Mucosa of descending colon (tissue), 3 donors: ENCODE measurements at regions not wholly inside any gene's neighbourhood (a gene's known extent, or its start where the extent isn't known, plus 50 kb on each side); places are given as distances from the start of the nearest gene placed in this dataset.

Experiments
- ATAC-seq: fragments of 200-7000 bp; cut with Tn5 transposase; one replicate; pipeline ENCODE4 v1.9.1; 2020; ENCODE audit warnings: mild to moderate bottlenecking, moderate library complexity
- DNase-seq, 3 donors: peaks; one replicate each; pipeline ENCODE4 v3.0.0-alpha.2; 2020
- H3K36me3 ChIP-seq: fragments of 200-600 bp; one replicate; pipeline ENCODE4 v1.8.0; 2021; ENCODE audit warnings: low read depth, mild to moderate bottlenecking
- H3K4me1 ChIP-seq: fragments of 200-600 bp; one replicate; pipeline ENCODE4 v1.8.0; 2021; ENCODE audit warnings: low read depth, mild to moderate bottlenecking
- H3K4me3 ChIP-seq: fragments of 200-600 bp; one replicate; pipeline ENCODE4 v1.8.0; 2021; ENCODE audit warnings: mild to moderate bottlenecking
- H3K9me3 ChIP-seq: fragments of 200-600 bp; one replicate; pipeline ENCODE4 v1.8.0; 2021; ENCODE audit warnings: mild to moderate bottlenecking
- intact Hi-C, 2 donors: fragments of 100-400 bp; cut with DNase I in 1 of 2; cut with micrococcal nuclease in 1 of 2; formaldehyde crosslinking; loops; one replicate each; pipeline versions ENCODE4 v1.11.0 to v1.11.1; 2022; cut with DNase I, micrococcal nuclease
- TF ChIP-seq, protein P1 (sequence below): fragments of 200-600 bp; IDR thresholded peaks from one replicate; pipeline ENCODE4 v1.8.0; 2022; ENCODE audit warnings: antibody characterized with exemption, mild to moderate bottlenecking
- donor health status: DM: no; HTN: no; CAD: no; lungs with moderate emphysema.
- donor health status: DM: no; HTN: no; CAD: no.
- donor health status: DM: no; HTN: yes; CAD: no.

GRCh38 chr18:71673954-71674353, 870.2 kb downstream of the CBLN2 start:
- no peaks in the 10 kb centered on the region for H3K4me1 ChIP-seq
- H3K36me3 ChIP-seq: no peaks in the 10 kb centered on the region
- TF ChIP-seq, protein P1, sequence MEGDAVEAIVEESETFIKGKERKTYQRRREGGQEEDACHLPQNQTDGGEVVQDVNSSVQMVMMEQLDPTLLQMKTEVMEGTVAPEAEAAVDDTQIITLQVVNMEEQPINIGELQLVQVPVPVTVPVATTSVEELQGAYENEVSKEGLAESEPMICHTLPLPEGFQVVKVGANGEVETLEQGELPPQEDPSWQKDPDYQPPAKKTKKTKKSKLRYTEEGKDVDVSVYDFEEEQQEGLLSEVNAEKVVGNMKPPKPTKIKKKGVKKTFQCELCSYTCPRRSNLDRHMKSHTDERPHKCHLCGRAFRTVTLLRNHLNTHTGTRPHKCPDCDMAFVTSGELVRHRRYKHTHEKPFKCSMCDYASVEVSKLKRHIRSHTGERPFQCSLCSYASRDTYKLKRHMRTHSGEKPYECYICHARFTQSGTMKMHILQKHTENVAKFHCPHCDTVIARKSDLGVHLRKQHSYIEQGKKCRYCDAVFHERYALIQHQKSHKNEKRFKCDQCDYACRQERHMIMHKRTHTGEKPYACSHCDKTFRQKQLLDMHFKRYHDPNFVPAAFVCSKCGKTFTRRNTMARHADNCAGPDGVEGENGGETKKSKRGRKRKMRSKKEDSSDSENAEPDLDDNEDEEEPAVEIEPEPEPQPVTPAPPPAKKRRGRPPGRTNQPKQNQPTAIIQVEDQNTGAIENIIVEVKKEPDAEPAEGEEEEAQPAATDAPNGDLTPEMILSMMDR: no peak
- no peak overlapping the region for H3K4me3 ChIP-seq
- ATAC-seq (no peak), DNase-seq (no peak)
- intact Hi-C loops: no loop called here
- no peaks in the 10 kb centered on the region for H3K9me3 ChIP-seq

DNA sequence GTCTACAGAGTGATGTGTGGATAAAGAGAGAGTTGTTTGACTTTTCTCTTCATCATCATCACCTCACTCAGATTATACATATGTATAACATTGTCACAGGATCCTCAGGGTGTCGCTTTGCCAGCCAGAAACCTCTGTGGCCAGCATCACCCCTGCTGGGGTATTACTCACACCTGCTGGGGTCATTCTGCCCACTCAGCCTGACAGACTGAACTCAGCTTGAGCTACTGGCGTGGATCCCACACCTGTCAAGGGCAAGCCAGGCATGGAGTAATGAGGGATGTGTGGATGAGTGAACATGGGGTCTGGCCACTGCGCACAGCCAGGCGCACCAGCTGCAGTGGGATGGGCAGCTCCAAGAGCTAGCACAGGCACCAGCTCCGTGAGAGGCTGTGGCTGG, 870.6 kb downstream of the CBLN2 start:
- intact Hi-C loops: no loop called here

GRCh38 chr18:71666481-71666880, 877.7 kb downstream of the CBLN2 start:
- DNase-seq (no peak), ATAC-seq (no peak)
- H3K9me3 ChIP-seq: no peaks in the 10 kb centered on the region
- TF ChIP-seq, protein P1: no peak
- H3K4me1 ChIP-seq: no peaks in the 10 kb centered on the region
- no peaks in the 10 kb centered on the region for H3K36me3 ChIP-seq
- no peak overlapping the region for H3K4me3 ChIP-seq
- intact Hi-C loops: no loop called here

More for the DNA sequence above, 870.6 kb downstream of the CBLN2 start:
- H3K9me3 ChIP-seq: no peaks in the 10 kb centered on the region
- no peaks in the 10 kb centered on the region for H3K36me3 ChIP-seq
- no peaks in the 10 kb centered on the region for H3K4me1 ChIP-seq
- no peak for DNase-seq
- H3K4me3 ChIP-seq: no peak overlapping the region
- no peak for ATAC-seq
- TF ChIP-seq, protein P1: no peak

- DNase-seq: no peak
- H3K4me1 ChIP-seq: no peaks in the 10 kb centered on the region
- H3K4me3 ChIP-seq: no peak overlapping the region
- intact Hi-C loops: no loop called here
- no peaks in the 10 kb centered on the region for H3K36me3 ChIP-seq
- ATAC-seq: no peak
- H3K9me3 ChIP-seq: no peaks in the 10 kb centered on the region
- TF ChIP-seq, protein P1: no peak
Measured at GRCh38 chr18:71665131-71665530, 879.0 kb downstream of the CBLN2 start.

DNA sequence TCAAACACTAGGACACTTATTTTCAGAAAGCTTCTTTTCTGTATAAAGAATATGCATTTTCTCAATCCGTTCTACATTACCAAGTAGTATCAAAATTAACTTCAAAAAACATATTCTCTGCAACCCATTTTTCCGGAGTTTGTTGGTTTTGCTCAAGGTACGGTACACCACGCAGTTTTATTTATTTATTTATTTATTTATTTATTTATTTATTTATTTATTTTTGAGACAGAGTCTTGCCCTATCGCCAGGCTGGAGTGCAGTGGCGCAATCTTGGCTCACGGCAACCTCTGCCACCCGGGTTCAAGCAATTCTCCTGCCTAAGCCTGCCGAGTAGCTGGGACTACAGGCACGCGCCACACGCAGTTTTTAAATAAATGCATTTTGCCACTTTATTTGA, 900.3 kb downstream of the CBLN2 start:
- Histone ChIP-seq H3K4me1 (no peaks in the 10 kb centered on the region), H3K9me3 (no peaks in the 10 kb centered on the region), H3K36me3 (no peaks in the 10 kb centered on the region), H3K4me3 (no peak overlapping the region)
- no peak for DNase-seq
- ATAC-seq: no peak
- intact Hi-C loops: no loop called here
- TF ChIP-seq, protein P1: no peak

DNA sequence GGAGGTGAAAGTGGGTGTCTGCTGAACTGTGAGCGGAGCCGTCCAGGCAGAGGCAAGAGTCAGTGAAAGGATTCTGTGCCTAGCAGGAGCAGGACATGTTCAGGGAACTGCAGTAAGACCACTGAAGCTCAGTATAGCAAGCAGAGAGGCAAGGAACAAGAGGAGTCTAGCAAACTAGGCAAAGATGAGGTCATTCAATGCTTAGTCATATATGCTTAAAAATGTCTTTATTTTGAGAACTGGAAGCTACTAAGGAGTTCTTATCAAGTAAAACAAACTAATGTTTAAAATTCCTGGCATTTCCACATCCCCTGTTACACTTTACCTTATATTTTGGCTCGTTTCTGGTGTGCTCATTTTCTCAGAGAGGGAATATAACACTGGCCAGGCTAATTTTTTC, 913.4 kb downstream of the CBLN2 start:
- no peak overlapping the region for H3K4me3 ChIP-seq
- no peak for DNase-seq
- no peak for ATAC-seq
- TF ChIP-seq, protein P1: no peak
- H3K36me3 ChIP-seq: no peaks in the 10 kb centered on the region
- intact Hi-C loops: no loop called here
- no peaks in the 10 kb centered on the region for H3K4me1 ChIP-seq
- no peaks in the 10 kb centered on the region for H3K9me3 ChIP-seq
